Stimulated activated CD8-positive, alpha-beta memory T cell treated with anti-CD3 and anti-CD28 coated beads, Interleukin-15, amount 100 ng/mL, for 4 hours (primary cell): ENCODE measurements at regions not wholly inside any gene's neighbourhood (a gene's known extent, or its start where the extent isn't known, plus 50 kb on each side); places are given as distances from the start of the nearest gene placed in this dataset.

ENCODE experiments used
- DNase-seq, 2 donors: peaks; one replicate each; pipeline ENCODE4 v3.0.0-alpha.2; 2020; ENCODE audit warnings: low read depth in 2 of 2

- no peak for DNase-seq
These were observed 309.6 kb upstream of the EDNRB start for GRCh38 chr13:78228211-78228610.

GRCh38 chr13:78227709-78228108, 309.1 kb upstream of the EDNRB start:
- DNase-seq, result no peak

- no peak for DNase-seq
These were observed 297.0 kb upstream of the EDNRB start for GRCh38 chr13:78215458-78216108.

- DNase-seq, result no peak
These were observed 282.8 kb upstream of the EDNRB start for GRCh38 chr13:78201411-78201810.

GRCh38 chr13:78198821-78199220, 280.2 kb upstream of the EDNRB start:
- no peak for DNase-seq

- no peak for DNase-seq
These were observed 279.8 kb upstream of the EDNRB start for GRCh38 chr13:78198419-78198818.

- DNase-seq, result no peak
These were observed 278.6 kb upstream of the EDNRB start for GRCh38 chr13:78197231-78197630.

- no peak for DNase-seq
These were observed 276.4 kb upstream of the EDNRB start for GRCh38 chr13:78194904-78195639.

GRCh38 chr13:78193846-78194245, 275.2 kb upstream of the EDNRB start:
- no peak for DNase-seq

- DNase-seq, result no peak
These were observed 274.1 kb upstream of the EDNRB start for GRCh38 chr13:78192716-78193115.

- no peak for DNase-seq
These were observed 271.7 kb upstream of the EDNRB start for GRCh38 chr13:78190296-78190695.

GRCh38 chr13:78187781-78188180, 269.1 kb upstream of the EDNRB start:
- no peak for DNase-seq

- DNase-seq, result no peak
These were observed 267.1 kb upstream of the EDNRB start for GRCh38 chr13:78185700-78186099.

GRCh38 chr13:78183732-78184131, 265.1 kb upstream of the EDNRB start:
- DNase-seq, result no peak

- no peak for DNase-seq
These were observed 264.2 kb upstream of the EDNRB start for GRCh38 chr13:78182813-78183212.

- no peak for DNase-seq
These were observed 258.7 kb upstream of the EDNRB start for GRCh38 chr13:78177306-78177705.

GRCh38 chr13:78176880-78177279, 258.2 kb upstream of the EDNRB start:
- DNase-seq, result no peak

GRCh38 chr13:78169386-78169785, 250.8 kb upstream of the EDNRB start:
- no peak for DNase-seq

GRCh38 chr13:78168981-78169380, 250.3 kb upstream of the EDNRB start:
- no peak for DNase-seq

GRCh38 chr13:78161266-78161665, 242.6 kb upstream of the EDNRB start:
- no peak for DNase-seq

- DNase-seq, result no peak
These were observed 242.2 kb upstream of the EDNRB start for GRCh38 chr13:78160793-78161192.

GRCh38 chr13:78152415-78152814, 233.8 kb upstream of the EDNRB start:
- no peak for DNase-seq

- DNase-seq, result no peak
These were observed 229.3 kb upstream of the EDNRB start for GRCh38 chr13:78147905-78148304.

- DNase-seq, result no peak
These were observed 226.6 kb upstream of the EDNRB start for GRCh38 chr13:78145276-78145675.
